ENCODE measurements at regions not wholly inside any gene's neighbourhood (a gene's known extent, or its start where the extent isn't known, plus 50 kb on each side); places are given as distances from the start of the nearest gene placed in this dataset.

GRCh38 chr6:166693880-166694279, 66.8 kb upstream of the RPS6KA2 start:
- H3K9me3 Mint-ChIP-seq, result no peaks in the 10 kb centered on the region
- no peak overlapping the region for H3K27ac Mint-ChIP-seq
- no peaks in the 10 kb centered on the region for H3K4me1 Mint-ChIP-seq
- H3K36me3 Mint-ChIP-seq (ENCODE audit: low read depth), result no peaks in the 10 kb centered on the region
- TF ChIP-seq CTCF (IDR thresholded peaks at IDR 0.05), result no peak
- no peak for ATAC-seq (ENCODE audit: low read depth)
- ChIA-PET CTCF (no interaction called here), POLR2A (no interaction called here)
- DNase-seq, result no peak
- H3K27me3 Mint-ChIP-seq, result peaks cover 10% of the 10 kb centered on the region
- H3K4me3 Mint-ChIP-seq, result no peak overlapping the region
- intact Hi-C loops (cut with micrococcal nuclease), result no loop called here

GRCh38 chr6:166692723-166693302, 65.8 kb upstream of the RPS6KA2 start:
- TF ChIP-seq CTCF (IDR thresholded peaks at IDR 0.05), result no peak
- H3K27ac Mint-ChIP-seq, result no peak overlapping the region
- intact Hi-C loops (cut with micrococcal nuclease), result no loop called here
- H3K9me3 Mint-ChIP-seq, result no peaks in the 10 kb centered on the region
- ChIA-PET POLR2A (no interaction called here), CTCF (no interaction called here)
- no peaks in the 10 kb centered on the region for H3K36me3 Mint-ChIP-seq (ENCODE audit: low read depth)
- H3K4me1 Mint-ChIP-seq, result no peaks in the 10 kb centered on the region
- no peak overlapping the region for H3K4me3 Mint-ChIP-seq
- ATAC-seq (ENCODE audit: low read depth), result no peak
- H3K27me3 Mint-ChIP-seq, result peaks cover 12% of the 10 kb centered on the region
- no peak for DNase-seq

GRCh38 chr6:166691746-166692145, 64.7 kb upstream of the RPS6KA2 start:
- Mint-ChIP-seq H3K4me3 (no peak overlapping the region), H3K36me3 (ENCODE audit: low read depth) (no peaks in the 10 kb centered on the region), H3K4me1 (no peaks in the 10 kb centered on the region), H3K27me3 (peaks cover 13% of the 10 kb centered on the region), H3K9me3 (no peaks in the 10 kb centered on the region), H3K27ac (no peak overlapping the region)
- DNase-seq, result no peak
- CTCF ChIA-PET, result no interaction called here
- intact Hi-C loops (cut with micrococcal nuclease), result no loop called here
- POLR2A ChIA-PET, result no interaction called here
- no peak for ATAC-seq (ENCODE audit: low read depth)
- no peak for TF ChIP-seq CTCF (IDR thresholded peaks at IDR 0.05)

GRCh38 chr6:166691199-166691598, 64.1 kb upstream of the RPS6KA2 start:
- intact Hi-C loops (cut with micrococcal nuclease), result no loop called here
- H3K9me3 Mint-ChIP-seq, result no peaks in the 10 kb centered on the region
- H3K4me3 Mint-ChIP-seq, result no peak overlapping the region
- no peaks in the 10 kb centered on the region for H3K36me3 Mint-ChIP-seq (ENCODE audit: low read depth)
- DNase-seq (no peak), ATAC-seq (ENCODE audit: low read depth) (no peak)
- no peaks in the 10 kb centered on the region for H3K4me1 Mint-ChIP-seq
- TF ChIP-seq CTCF (IDR thresholded peaks at IDR 0.05), result no peak
- ChIA-PET POLR2A (no interaction called here), CTCF (no interaction called here)
- H3K27ac Mint-ChIP-seq, result no peak overlapping the region
- H3K27me3 Mint-ChIP-seq, result peaks cover 16% of the 10 kb centered on the region

- intact Hi-C loops (cut with micrococcal nuclease), result no loop called here
- no peak overlapping the region for H3K27ac Mint-ChIP-seq
- H3K4me3 Mint-ChIP-seq, result no peak overlapping the region
- CTCF ChIA-PET, result no interaction called here
- POLR2A ChIA-PET, result no interaction called here
- TF ChIP-seq CTCF (IDR thresholded peaks at IDR 0.05), result no peak
- peaks cover 24% of the 10 kb centered on the region for H3K27me3 Mint-ChIP-seq
- no peak for ATAC-seq (ENCODE audit: low read depth)
- DNase-seq, result no peak
- H3K36me3 Mint-ChIP-seq (ENCODE audit: low read depth), result no peaks in the 10 kb centered on the region
- H3K4me1 Mint-ChIP-seq, result no peaks in the 10 kb centered on the region
- no peaks in the 10 kb centered on the region for H3K9me3 Mint-ChIP-seq
These were observed 62.6 kb upstream of the RPS6KA2 start for GRCh38 chr6:166689687-166690086.

Data from activated B cell treated with CpG ODN at 0.5 μM for 24 hours (primary cell).